Karpas-422 (cell line): ENCODE measurements at regions not wholly inside any gene's neighbourhood (a gene's known extent, or its start where the extent isn't known, plus 50 kb on each side); places are given as distances from the start of the nearest gene placed in this dataset.

ENCODE experiments used
- DNase-seq: peaks from one replicate; pipeline ENCODE4 v3.0.0-alpha.2; 2015
- H2AFZ ChIP-seq: fragments of 200-600 bp; sonication (generic); 2 replicates; pipeline ENCODE4 v1.6.1; 2014; ENCODE audit warnings: antibody characterized with exemption, low read length, mixed read lengths
- H3K27ac ChIP-seq: fragments of 200-600 bp; sonication (generic); 2 replicates; pipeline ENCODE4 v1.5.1; 2014; ENCODE audit warnings: mild to moderate bottlenecking, low read length, moderate library complexity
- H3K27me3 ChIP-seq: fragments of 200-600 bp; sonication (generic); 2 replicates; pipeline ENCODE4 v1.6.1; 2014; ENCODE audit warnings: low read length, mixed read lengths
- H3K36me3 ChIP-seq: fragments of 200-600 bp; sonication (generic); 2 replicates; pipeline ENCODE4 v1.6.1; 2014; ENCODE audit warnings: low read length, mixed read lengths; ENCODE audit not compliant: insufficient read depth
- H3K4me1 ChIP-seq: fragments of 200-600 bp; sonication (generic); 2 replicates; pipeline ENCODE4 v1.6.1; 2014; ENCODE audit warnings: mild to moderate bottlenecking, low read length, mixed read lengths
- H3K4me2 ChIP-seq: fragments of 200-600 bp; sonication (generic); 2 replicates; pipeline ENCODE4 v1.6.1; 2014; ENCODE audit warnings: low read length, low read depth, mild to moderate bottlenecking; ENCODE audit not compliant: poor library complexity, severe bottlenecking
- H3K4me3 ChIP-seq: fragments of 200-600 bp; sonication (generic); 2 replicates; pipeline ENCODE4 v1.5.1; 2014; ENCODE audit warnings: mild to moderate bottlenecking, antibody characterized with exemption, low read length, mixed read lengths
- H3K79me2 ChIP-seq: fragments of 200-600 bp; sonication (generic); 2 replicates; pipeline ENCODE4 v1.6.1; 2014; ENCODE audit warnings: mild to moderate bottlenecking, low read length, mixed read lengths
- H3K9ac ChIP-seq: fragments of 200-600 bp; sonication (generic); 2 replicates; pipeline ENCODE4 v1.6.0; 2014; ENCODE audit warnings: low read length
- H3K9me2 ChIP-seq: fragments of 200-600 bp; sonication (generic), shearing (Covaris generic); replicated peaks from 2 replicates; pipeline ENCODE4 v1.6.0; 2014; ENCODE audit warnings: mild to moderate bottlenecking, low read length, moderate library complexity; ENCODE audit not compliant: insufficient read depth
- H3K9me3 ChIP-seq: fragments of 300-700, 200-600 bp; sonication (generic); 2 replicates; pipeline ENCODE4 v1.6.1; 2014; ENCODE audit warnings: low read length, mixed read lengths
- H4K20me1 ChIP-seq: fragments of 200-600 bp; sonication (generic); 2 replicates; pipeline ENCODE4 v1.6.1; 2014; ENCODE audit warnings: mild to moderate bottlenecking, antibody characterized with exemption, low read length, low read depth; ENCODE audit not compliant: insufficient read depth

DNA sequence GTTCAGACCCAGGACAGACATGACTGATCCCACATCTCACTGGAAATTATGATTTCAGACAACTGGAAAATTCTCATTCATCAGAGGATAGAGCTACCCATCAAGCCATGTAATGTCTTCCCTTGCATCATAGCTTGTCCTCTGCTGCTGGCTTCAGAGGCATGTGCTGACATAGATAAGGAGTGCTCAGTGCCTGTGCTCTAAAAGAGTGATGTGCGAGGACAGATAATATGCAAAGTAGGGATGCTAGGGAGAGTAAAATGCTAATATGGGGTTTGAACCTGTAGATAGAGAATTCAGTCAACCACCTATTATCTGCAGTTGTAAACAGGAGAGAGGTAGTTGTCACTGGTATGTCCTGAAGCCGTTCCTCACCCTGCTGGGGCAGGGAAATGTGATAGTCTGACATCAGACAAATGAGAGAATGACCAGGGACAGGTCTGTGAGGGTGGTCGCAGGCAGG lies 349.7 kb upstream of the CCL2 start:
- no peak overlapping the region for H3K27ac ChIP-seq
- no peaks in the 10 kb centered on the region for H3K79me2 ChIP-seq
- no peaks in the 10 kb centered on the region for H3K4me1 ChIP-seq
- H3K9me3 ChIP-seq = no peaks in the 10 kb centered on the region
- H3K4me2 ChIP-seq = no peak overlapping the region
- no peaks in the 10 kb centered on the region for H4K20me1 ChIP-seq
- no peak overlapping the region for H2AFZ ChIP-seq
- H3K9me2 ChIP-seq = no peaks in the 10 kb centered on the region
- H3K4me3 ChIP-seq = no peak overlapping the region
- H3K36me3 ChIP-seq = no peaks in the 10 kb centered on the region
- no peak overlapping the region for H3K9ac ChIP-seq
- no peaks in the 10 kb centered on the region for H3K27me3 ChIP-seq
- DNase-seq = no peak

DNA sequence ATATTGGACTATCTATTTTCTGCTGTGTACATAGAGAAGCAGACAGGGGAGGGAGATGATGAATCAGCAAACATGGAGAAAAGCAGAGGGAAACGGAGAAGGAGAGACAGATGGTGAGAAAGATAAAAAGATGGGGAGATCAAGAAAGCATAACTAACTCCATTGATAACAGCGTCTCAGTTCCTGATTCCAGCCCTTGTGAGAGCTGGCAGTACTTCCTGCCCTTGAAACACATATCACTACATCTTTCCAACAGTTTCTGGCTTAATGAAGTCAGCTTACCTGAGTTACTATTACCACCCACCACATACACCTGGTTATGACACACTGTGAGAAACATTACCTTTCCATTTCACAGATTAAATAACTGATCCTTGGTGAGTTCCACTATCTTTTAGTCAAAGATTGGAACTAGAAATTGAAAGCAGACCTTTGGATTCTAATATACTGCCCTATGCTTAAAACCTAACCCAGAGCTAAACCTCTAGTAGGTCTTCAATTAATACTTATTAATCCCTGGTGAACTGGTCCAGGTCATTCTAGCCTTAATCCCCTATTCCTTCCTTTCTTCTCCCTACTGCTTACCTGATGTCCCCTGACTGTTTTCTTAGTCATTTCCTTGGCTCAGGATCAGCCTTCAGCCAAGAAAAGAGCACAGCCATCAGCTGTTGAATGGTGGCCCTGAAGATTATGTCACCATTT lies 346.6 kb upstream of the CCL2 start:
- no peak overlapping the region for H3K4me3 ChIP-seq
- no peaks in the 10 kb centered on the region for H3K9me2 ChIP-seq
- no peaks in the 10 kb centered on the region for H3K79me2 ChIP-seq
- H2AFZ ChIP-seq = no peak overlapping the region
- H3K27ac ChIP-seq = no peak overlapping the region
- H3K27me3 ChIP-seq = no peaks in the 10 kb centered on the region
- H3K36me3 ChIP-seq = no peaks in the 10 kb centered on the region
- no peak overlapping the region for H3K9ac ChIP-seq
- no peaks in the 10 kb centered on the region for H4K20me1 ChIP-seq
- no peak overlapping the region for H3K4me2 ChIP-seq
- H3K4me1 ChIP-seq = no peaks in the 10 kb centered on the region
- no peaks in the 10 kb centered on the region for H3K9me3 ChIP-seq
- no peak for DNase-seq

DNA sequence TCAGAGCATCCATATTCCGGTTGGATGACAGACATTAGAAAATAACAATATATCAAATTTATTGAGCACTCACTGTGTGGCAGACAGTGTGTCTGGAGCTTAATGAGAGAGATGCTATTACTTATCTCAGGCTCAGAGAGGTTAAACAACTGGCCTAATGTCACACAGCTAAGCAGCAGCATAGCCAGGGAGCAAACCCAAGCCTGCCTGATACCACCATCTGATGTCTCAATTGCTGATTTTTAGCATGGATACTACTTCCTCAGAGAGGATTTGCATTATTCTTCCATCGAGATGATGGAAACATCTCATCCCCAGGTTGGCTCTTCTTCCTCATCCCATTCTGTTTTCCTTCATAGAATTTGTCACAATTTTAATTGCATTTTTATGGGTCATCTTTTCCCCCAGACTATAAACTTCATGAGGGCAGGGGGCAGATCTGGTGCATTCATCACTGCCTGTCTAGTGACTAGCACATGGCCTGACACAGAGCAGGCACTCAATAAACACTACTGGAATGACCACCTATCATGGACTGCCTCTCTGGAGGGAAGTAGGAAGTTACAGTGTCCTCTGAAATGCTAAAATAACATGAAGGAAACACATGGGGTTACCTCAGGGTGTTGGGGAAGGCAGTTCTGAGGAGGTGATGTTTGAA lies 344.8 kb upstream of the CCL2 start:
- Histone ChIP-seq H2AFZ (no peak overlapping the region), H3K4me1 (no peaks in the 10 kb centered on the region), H3K79me2 (no peaks in the 10 kb centered on the region), H3K4me3 (no peak overlapping the region), H3K27ac (no peak overlapping the region), H3K27me3 (no peaks in the 10 kb centered on the region), H4K20me1 (no peaks in the 10 kb centered on the region), H3K9me2 (no peaks in the 10 kb centered on the region), H3K4me2 (no peak overlapping the region), H3K36me3 (no peaks in the 10 kb centered on the region), H3K9me3 (no peaks in the 10 kb centered on the region), H3K9ac (no peak overlapping the region)
- no peak for DNase-seq

DNA sequence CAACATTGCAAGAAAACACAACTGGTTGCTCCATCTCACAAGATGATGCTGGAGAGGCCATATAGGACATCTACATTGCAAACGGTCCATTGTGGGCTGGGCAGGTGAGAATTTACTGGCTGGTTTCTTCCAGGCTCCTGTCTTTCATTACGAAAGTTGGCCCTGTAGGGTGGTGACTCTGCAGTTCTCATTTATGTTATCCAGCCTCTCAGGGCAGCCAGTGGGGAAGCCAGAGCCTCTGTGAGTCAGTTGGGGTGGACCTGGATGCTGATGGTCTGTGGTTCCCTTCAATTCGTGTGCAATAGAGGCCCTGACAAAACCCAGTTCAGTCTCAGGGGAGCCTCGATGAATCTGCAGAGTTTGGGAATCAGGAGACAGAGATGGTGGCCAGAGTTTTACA lies 341.0 kb upstream of the CCL2 start:
- H3K79me2 ChIP-seq = no peaks in the 10 kb centered on the region
- no peak overlapping the region for H3K9ac ChIP-seq
- H3K27ac ChIP-seq = no peak overlapping the region
- no peak overlapping the region for H3K4me3 ChIP-seq
- H4K20me1 ChIP-seq = no peaks in the 10 kb centered on the region
- H3K4me2 ChIP-seq = no peak overlapping the region
- no peaks in the 10 kb centered on the region for H3K36me3 ChIP-seq
- no peaks in the 10 kb centered on the region for H3K9me2 ChIP-seq
- DNase-seq = no peak
- H3K9me3 ChIP-seq = no peaks in the 10 kb centered on the region
- no peaks in the 10 kb centered on the region for H3K27me3 ChIP-seq
- no peak overlapping the region for H2AFZ ChIP-seq
- no peaks in the 10 kb centered on the region for H3K4me1 ChIP-seq

DNA sequence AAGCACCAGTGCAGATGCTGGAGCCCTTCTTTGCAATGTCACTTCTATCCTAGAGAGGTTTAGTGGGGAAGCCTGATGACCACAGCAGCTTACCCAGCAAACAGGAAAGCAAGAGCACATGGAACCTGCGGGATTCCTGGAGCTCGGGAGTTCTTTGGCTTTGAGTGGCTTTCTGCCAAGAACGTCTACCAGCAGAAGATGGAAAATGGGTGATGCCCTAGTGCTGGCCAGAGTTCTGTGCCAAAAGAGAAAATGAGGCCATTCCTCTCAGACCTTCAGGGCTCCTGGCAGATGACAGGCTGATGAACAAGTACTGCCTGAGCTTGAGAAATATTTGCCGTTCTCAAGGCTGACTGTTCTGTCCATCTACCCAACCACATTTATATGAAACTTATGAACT lies 332.1 kb upstream of the CCL2 start:
- Histone ChIP-seq H3K9me2 (no peaks in the 10 kb centered on the region), H3K9ac (no peak overlapping the region), H3K4me1 (no peaks in the 10 kb centered on the region), H3K27ac (no peak overlapping the region), H3K4me3 (no peak overlapping the region), H3K4me2 (no peak overlapping the region), H3K9me3 (no peaks in the 10 kb centered on the region), H4K20me1 (no peaks in the 10 kb centered on the region), H3K36me3 (no peaks in the 10 kb centered on the region), H2AFZ (no peak overlapping the region), H3K27me3 (no peaks in the 10 kb centered on the region), H3K79me2 (no peaks in the 10 kb centered on the region)
- no peak for DNase-seq

DNA sequence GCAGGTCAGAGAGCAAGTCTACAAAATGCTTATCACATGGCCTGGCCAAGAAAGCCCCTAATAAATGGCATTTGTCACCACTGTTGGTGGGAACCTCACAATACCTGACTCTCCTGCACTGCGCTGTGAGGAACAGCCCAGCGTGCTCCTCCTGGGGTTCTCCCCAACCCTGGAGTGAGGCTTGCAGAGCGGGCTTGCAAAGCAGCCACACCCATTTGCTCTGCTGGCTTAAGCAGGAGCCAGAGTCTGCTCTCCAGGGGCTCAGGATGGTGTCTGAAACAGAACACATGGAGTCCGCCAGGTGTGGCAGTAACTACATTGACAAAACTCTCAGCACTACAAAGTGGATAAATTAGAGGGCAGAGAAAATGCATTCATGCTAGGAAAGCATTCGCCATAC lies 331.0 kb upstream of the CCL2 start:
- no peak overlapping the region for H3K27ac ChIP-seq
- no peak overlapping the region for H2AFZ ChIP-seq

DNA sequence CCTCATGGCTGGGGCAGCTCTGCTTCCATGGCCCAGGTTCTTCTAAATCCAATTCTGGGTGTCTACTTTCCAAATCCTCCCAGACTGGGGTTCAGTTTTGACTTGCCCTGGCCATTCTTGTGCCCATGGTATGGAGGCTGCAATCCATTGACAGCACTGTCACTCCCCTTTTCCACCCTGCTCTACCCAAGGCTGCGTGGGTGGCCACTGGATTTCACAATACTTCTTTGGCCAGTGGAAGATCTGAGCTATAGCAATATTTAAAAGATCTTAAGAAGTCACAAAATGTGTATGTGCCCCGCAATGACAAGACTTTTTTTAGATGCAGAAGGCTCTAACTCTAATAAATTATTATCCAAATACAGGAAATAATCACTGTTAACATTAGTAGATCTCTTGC lies 329.4 kb upstream of the CCL2 start:
- Histone ChIP-seq H3K9me2 (no peaks in the 10 kb centered on the region), H4K20me1 (no peaks in the 10 kb centered on the region), H3K4me2 (no peak overlapping the region), H3K9ac (no peak overlapping the region), H3K27ac (no peak overlapping the region), H3K4me3 (no peak overlapping the region), H2AFZ (no peak overlapping the region), H3K36me3 (no peaks in the 10 kb centered on the region), H3K79me2 (no peaks in the 10 kb centered on the region), H3K27me3 (no peaks in the 10 kb centered on the region), H3K9me3 (no peaks in the 10 kb centered on the region), H3K4me1 (no peaks in the 10 kb centered on the region)
- DNase-seq = no peak

More for the DNA sequence above, 331.0 kb upstream of the CCL2 start:
- Histone ChIP-seq H3K9me2 (no peaks in the 10 kb centered on the region), H3K27me3 (no peaks in the 10 kb centered on the region), H3K36me3 (no peaks in the 10 kb centered on the region), H3K9ac (no peak overlapping the region), H3K4me2 (no peak overlapping the region), H4K20me1 (no peaks in the 10 kb centered on the region), H3K4me1 (no peaks in the 10 kb centered on the region), H3K4me3 (no peak overlapping the region), H3K79me2 (no peaks in the 10 kb centered on the region), H3K9me3 (no peaks in the 10 kb centered on the region)
- no peak for DNase-seq

DNA sequence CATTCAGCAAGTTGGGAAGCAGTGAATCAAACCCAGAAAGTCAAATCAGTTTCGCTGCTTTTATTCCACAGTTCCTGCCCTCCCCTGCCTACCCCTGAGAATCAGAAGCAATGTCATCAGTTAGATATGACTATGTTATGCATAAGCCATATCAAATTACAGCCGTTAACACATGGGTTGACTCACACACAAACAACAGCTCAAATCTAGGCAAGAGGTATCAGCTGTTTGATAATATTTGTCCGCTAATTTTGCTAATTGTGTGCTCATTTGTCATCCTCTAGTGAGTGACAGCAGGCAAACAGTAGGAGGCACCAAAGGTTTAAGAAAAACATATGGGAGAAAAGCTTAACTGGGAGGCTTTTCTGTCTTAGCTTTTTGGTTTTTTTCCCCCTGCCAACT lies 327.4 kb upstream of the CCL2 start:
- DNase-seq = peak; percentile 53
- H3K4me1 ChIP-seq = no peaks in the 10 kb centered on the region
- H2AFZ ChIP-seq = no peak overlapping the region
- H3K4me3 ChIP-seq = no peak overlapping the region
- no peaks in the 10 kb centered on the region for H3K9me2 ChIP-seq
- no peaks in the 10 kb centered on the region for H3K36me3 ChIP-seq
- H3K27me3 ChIP-seq = no peaks in the 10 kb centered on the region
- no peak overlapping the region for H3K9ac ChIP-seq
- no peak overlapping the region for H3K27ac ChIP-seq
- no peak overlapping the region for H3K4me2 ChIP-seq
- no peaks in the 10 kb centered on the region for H3K9me3 ChIP-seq
- H4K20me1 ChIP-seq = no peaks in the 10 kb centered on the region
- H3K79me2 ChIP-seq = no peaks in the 10 kb centered on the region
